Testis (tissue), 2 donors: ENCODE measurements at regions not wholly inside any gene's neighbourhood (a gene's known extent, or its start where the extent isn't known, plus 50 kb on each side); places are given as distances from the start of the nearest gene placed in this dataset.

Experiments used
- CTCF ChIP-seq, 3 experiments: fragments of 450-650 bp in 2 of 3; fragments of 200-600 bp in 1 of 3; sonication (generic) in 1 of 3; IDR thresholded peaks; one replicate each; pipeline ENCODE4 v1.5.1; 2016 to 2019; ENCODE audit warnings: antibody characterized with exemption in 3 of 3, mild to moderate bottlenecking in 2 of 3, moderate library complexity in 1 of 3
- POLR2A ChIP-seq: fragments of 450-650 bp; IDR thresholded peaks from one replicate; pipeline ENCODE4 v1.6.1; 2017; ENCODE audit warnings: antibody characterized with exemption, mild to moderate bottlenecking, moderate library complexity

GRCh38 chrX:4764888-4765287 lies 1051.4 kb upstream of the PRKX start:
- TF ChIP-seq POLR2A (no peak), CTCF (IDR thresholded peaks at IDR 0.05) (no peak)
